Epithelial cell of esophagus (primary cell): ENCODE measurements at regions not wholly inside any gene's neighbourhood (a gene's known extent, or its start where the extent isn't known, plus 50 kb on each side); places are given as distances from the start of the nearest gene placed in this dataset.
"Not testable (repeated sequence)": the region's sequence is repeated elsewhere in the genome, so short reads cannot be mapped to it uniquely, and the experiment has no call there.

Experiments
- DNase-seq: peaks from one replicate; pipeline ENCODE4 v3.0.0; 2010; ENCODE audit warnings: low read depth
- H3K4me3 ChIP-seq: 2 replicates; pipeline ENCODE4 v1.5.1; 2011; ENCODE audit warnings: mild to moderate bottlenecking, low read length, control low read depth
- CTCF ChIP-seq: IDR thresholded peaks from 2 replicates; pipeline ENCODE4 v1.5.1; 2011; ENCODE audit warnings: low read depth, mild to moderate bottlenecking, low read length, control low read depth, inconsistent platforms; ENCODE audit not compliant: insufficient read depth; ENCODE audit errors: missing control alignments

DNA sequence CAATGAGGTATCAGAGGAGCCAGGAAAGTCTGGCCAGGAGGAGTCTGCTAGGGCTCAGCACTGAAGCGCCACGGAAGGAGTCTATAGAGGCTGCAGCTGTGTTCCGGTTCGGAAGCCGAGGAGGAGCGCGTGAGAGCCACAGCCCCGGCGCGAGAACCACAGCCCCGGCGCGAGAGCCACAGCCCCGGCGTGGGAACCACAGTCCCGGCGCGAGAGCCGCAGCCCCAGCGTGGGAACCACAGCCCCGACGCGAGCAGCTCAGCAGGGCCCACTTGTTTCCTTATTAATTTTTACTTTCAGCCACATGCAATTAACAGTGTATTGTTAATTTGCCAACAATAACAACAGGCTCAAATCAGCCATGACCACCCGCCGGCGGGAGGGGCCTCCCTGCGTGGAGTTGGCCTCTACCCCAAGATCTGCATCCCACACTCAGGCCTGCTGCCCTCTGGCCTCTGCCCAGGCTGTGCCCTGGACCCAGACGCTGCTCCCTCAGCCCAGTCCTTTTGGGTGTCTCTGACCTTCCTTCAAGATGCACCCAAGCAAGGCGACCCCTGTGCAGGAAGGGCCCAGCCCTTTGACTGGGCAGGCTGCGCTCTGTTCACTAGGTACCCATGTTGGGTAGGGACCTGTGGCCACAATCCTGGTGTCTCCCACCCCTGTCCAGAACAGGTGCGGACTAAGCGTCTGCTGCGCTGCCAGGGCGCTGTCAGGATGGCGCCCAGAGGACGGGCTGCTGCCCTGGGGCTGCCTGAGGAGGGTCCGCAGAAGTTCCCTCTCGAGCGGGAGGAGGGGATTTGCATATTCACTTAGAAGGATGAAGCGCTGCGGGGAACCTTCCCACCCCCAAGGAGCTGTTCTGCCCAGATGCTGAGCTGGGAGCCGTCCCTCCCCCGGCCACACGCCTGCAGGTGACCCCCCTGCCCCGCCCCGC, 113.8 kb downstream of the ADRA2C start:
- DNase-seq, result no peak
- no peak overlapping the region for H3K4me3 ChIP-seq
- TF ChIP-seq CTCF, result no peak

DNA sequence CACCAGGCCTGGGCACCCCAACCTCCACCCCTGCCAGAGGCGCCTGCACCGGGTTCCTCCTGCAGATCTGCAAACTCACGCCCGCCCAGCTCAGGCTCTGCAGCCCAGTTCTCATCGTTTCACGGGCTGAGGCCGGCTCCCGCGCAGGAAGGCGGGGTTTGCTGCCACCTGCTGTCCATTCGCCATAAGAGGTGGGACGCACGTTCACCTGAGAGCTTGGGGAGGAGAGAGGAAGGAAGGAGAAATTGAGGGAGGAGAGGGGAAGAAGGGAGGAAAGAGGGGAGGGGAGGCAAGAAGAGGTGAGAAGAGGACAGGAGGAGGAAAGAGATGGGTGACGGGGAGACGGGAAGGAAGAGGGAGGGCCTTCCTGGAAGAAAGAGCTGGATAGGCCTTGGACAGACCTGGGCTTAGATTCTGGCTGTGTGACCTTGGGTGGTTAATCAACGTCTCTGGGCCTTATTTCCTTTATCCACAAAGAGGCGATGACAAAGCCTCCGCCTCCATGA, 114.5 kb downstream of the ADRA2C start:
- H3K4me3 ChIP-seq, result no peak overlapping the region
- peak; percentile 71 for TF ChIP-seq CTCF
- DNase-seq, result peak; percentile 68

- DNase-seq, H3K4me3 ChIP-seq: not testable (repeated sequence)
These were observed 116.2 kb downstream of the ADRA2C start for GRCh38 chr4:3882316-3882885.

- not testable (repeated sequence) for H3K4me3 ChIP-seq, DNase-seq
These were observed 118.1 kb downstream of the ADRA2C start for GRCh38 chr4:3884261-3884660.

DNA sequence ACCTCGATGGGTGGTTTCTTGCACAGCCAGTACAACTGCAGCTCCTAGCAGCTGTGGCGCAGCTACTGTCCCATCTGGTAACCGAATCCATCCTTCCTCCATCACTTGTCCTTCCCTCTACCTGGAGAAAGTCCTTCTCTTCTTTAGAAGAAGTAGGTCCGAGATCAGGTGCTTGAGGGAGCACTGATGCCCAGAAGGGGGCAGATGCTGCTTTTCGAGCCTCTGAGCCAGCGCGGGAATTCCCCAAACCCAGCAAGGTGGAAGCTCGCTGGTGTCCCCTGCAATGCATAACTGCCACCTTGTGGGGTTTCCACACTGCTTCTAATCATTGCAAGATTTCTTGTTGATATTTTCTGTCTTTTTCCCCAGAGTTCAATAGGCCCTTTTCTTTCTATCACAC, 127.4 kb downstream of the ADRA2C start:
- DNase-seq, H3K4me3 ChIP-seq: not testable (repeated sequence)

GRCh38 chr4:3894086-3894959, 128.1 kb downstream of the ADRA2C start:
- not testable (repeated sequence) for H3K4me3 ChIP-seq, DNase-seq

DNA sequence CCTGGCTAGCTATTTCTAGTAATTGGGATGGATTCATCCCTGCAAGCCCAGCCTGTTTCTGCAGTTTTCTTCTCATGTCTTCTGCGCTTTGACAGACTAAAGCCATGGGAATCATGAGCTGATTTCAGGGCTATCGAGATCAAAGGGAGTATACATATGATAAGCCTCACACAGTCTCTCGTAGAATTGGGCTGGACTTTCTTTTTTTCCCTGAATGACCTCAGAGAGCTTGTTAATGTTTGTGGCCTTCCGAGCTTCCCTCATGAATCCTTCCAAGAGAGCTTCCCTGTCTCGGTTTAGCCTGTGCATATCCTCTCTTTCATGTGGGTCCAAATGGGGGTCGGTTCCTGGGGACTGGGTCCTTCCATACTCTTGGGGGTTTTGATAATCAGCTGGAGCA, 130.3 kb downstream of the ADRA2C start:
- DNase-seq, result no peak
- no peak overlapping the region for H3K4me3 ChIP-seq
- TF ChIP-seq CTCF, result no peak

DNA sequence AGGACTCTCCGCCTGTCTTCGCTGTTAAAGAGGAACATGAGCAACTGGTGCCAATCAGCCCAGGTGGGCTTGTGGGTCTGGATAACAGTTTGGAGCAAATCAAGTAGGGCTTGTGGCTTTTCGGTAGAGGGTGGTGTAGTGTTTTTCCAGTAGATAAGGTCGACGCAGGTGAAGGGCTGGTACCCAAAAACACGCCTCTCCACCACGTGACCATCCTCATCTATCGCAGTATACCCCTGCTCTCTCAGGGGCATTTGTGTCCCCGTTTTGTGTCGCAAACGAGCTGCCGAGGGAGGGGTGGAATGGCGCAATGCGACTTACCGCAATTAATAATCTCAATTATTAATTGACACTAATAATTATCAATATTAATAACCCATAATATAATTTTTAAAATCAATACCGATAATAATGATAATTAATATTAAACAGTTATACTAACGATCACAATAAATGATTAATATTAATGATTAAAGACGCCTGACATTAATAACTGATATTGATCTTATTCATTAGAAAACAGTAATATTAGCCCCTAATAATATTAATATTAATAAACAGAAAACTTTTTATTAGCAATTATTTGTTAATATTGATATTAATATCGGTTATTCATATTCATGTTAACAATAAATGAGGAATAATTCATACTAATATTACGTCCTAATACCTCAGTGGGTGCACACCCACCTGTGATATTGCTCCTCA, 130.8 kb downstream of the ADRA2C start:
- DNase-seq, H3K4me3 ChIP-seq: not testable (repeated sequence)

DNA sequence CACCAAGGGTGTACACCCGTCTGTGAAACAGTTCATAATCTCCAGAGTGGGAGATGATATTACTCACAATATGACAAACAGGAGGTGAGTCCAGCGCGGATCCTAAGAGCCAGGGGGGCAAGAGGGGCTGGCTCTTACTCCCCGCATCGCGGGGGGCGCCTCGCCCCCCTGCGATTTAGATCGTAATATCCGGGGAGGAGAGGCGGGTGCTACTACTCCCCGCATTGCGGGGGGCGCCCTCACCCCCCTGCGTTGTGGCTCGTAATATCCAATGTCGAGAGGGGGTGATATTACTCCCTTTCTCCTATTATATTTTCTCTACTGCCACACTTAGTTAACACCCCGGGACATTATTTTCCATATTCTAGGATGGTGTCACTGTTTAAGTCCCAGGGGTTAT, 131.9 kb downstream of the ADRA2C start:
- TF ChIP-seq CTCF, result no peak
- DNase-seq, result no peak

DNA sequence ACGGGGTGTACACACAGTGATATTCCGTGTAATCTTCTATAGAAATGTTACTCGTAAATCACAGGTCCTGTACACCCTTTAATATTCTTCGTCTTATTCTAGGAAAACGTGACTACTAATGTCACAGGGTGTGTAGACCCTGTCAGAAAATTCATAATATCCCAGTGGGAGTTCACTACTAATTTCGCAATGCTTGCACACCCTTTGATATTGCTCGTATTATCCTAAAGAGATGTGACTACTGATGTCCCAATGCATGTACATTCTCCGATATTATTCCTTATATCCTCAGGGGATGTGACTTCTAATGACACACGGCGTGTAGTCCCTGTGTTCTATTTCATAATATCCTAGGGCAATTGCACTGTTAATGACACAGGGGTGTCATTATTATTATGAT, 132.7 kb downstream of the ADRA2C start:
- not testable (repeated sequence) for H3K4me3 ChIP-seq, DNase-seq

More for the DNA sequence above, 131.9 kb downstream of the ADRA2C start:
- H3K4me3 ChIP-seq, result no peak overlapping the region

DNA sequence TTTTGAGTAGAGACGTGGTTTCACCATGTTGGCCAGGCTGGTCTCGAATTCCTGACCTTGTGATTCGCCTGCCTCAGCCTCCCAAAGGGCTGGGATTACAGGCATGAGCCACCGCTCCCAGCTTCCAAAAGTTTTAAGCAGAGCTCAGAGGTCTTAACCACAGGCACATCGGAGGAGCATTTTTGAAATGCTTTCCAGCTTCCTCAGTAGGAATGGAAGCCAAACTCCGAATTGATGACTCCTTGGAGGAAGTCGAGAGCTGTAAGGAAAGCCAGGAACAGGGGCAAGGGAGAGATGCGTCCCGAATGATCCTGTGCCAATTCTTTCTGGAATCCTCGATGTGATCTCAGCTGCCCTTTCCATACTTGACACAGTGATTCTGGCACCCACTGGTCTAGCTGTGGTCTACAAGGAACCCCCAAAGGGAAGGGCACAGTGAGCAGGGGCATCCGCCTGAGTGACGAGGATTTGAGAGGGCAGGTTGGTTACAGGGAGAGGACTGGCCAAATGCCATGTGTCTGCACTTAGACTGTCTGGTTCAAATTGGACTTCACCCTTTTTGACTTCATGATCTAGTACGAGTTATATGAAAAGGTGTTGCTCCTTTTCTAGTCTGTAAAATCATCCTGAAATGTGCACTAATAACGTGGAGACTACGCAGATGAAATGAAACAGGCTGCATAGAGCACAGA, 138.2 kb downstream of the ADRA2C start:
- not testable (repeated sequence) for DNase-seq

DNA sequence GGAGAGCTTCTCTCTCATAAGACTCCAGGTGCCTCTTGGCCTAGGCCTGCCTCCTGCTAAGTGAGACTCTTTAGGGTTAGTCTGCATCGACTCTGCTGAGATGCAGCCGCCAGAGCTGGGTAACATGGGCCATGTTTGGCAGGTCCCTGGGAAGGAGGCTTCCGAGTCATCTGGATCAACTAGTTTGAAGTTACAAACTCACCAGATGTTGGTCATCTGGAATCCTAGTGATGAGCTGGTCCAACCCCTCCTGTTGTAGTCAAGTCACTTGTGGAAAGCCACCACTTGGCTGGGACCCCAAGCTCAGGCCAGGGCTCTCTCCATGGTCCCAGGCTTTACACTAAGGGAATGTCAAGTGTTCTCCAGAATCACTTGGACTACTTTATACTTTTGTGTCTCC, 143.4 kb downstream of the ADRA2C start:
- DNase-seq, H3K4me3 ChIP-seq: not testable (repeated sequence)

More for the DNA sequence above, 138.2 kb downstream of the ADRA2C start:
- H3K4me3 ChIP-seq, result not testable (repeated sequence)
